GM21576 (cell line): ENCODE measurements at regions not wholly inside any gene's neighbourhood (a gene's known extent, or its start where the extent isn't known, plus 50 kb on each side); places are given as distances from the start of the nearest gene placed in this dataset.

Experiments
- ATAC-seq: cut with Tn5 transposase; IDR thresholded peaks from one replicate; pipeline ENCODE4 v1.9.1; 2021; ENCODE audit warnings: mild to moderate bottlenecking, moderate library complexity; ENCODE audit not compliant: unreplicated experiment

- no peak for ATAC-seq
Measured at GRCh38 chr18:65017372-65017760, 733.4 kb upstream of the CDH7 start.

DNA sequence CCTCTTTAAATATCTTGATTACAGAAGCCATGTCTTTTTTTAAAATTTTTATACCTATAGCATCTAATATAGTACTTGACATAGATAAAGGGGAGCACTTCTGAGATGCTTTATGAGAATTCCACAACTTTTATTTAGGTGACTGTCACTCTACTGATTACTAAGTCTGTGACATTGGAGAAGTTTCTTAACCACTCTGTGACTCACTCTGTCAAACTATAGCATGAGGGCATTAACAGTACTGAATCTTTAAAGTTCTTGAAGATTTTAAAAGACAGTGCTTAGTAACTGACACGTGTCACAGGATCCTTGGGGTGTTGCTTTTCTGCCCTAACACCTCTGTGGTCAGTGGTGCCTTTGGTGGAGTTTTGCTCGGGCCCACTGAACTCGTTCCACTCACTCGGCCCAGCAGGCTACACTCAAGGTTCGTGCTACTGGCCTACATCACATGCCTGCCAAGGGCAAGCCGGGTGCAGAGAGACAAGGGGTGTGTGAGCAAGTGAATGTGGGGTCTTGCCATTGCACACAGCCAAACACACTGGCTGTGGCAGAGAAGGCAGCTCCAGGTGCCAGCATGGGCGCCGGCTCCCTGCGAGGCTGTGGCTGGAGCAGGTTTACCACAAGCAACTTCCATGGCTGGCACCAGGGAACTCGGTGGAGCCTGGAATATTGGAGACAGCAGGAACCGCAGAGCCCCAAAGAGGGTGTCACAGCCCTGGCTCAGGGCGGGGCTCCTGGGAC, 734.0 kb upstream of the CDH7 start:
- no peak for ATAC-seq

- ATAC-seq, result no peak
Measured at GRCh38 chr18:64994370-64994769, 756.4 kb upstream of the CDH7 start.

DNA sequence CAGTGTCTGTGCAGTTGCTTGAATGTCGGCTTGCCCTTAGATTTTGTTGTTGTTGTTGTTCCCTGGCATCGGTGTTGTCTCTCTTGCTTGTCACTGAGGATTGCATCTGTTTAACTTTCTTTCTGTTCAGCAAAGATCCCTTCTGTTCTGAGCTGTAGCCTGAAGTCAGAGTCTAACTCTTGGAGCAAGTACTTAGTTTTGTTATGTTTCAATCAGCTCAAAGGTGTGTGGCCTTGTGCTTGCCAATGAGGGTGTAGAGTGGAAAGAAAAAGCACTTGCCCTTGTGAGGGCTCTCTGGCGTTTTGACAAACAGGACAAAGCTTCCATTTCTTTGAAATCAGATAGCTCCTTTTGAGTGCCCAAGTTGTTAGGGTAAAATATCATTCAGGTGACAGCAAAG, 757.1 kb upstream of the CDH7 start:
- ATAC-seq, result no peak

DNA sequence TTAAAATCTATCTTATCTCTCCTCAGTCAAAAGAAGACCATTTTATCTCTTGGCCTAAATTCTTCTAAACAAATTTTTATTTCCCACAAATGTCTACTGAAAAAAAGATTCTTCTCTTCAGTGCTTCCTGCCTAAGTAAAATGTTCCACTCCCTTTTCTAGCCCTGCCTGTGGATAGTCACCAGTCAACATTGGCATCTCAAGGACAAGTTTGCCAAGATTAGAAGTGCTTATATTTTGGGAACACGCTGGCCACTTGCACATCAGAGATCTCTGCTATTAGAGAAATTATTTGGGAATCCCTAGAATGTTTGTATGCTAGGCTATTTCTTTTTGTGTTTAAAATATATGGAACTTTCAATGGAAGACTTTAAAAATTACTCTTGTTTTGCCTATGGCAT, 758.2 kb upstream of the CDH7 start:
- no peak for ATAC-seq

DNA sequence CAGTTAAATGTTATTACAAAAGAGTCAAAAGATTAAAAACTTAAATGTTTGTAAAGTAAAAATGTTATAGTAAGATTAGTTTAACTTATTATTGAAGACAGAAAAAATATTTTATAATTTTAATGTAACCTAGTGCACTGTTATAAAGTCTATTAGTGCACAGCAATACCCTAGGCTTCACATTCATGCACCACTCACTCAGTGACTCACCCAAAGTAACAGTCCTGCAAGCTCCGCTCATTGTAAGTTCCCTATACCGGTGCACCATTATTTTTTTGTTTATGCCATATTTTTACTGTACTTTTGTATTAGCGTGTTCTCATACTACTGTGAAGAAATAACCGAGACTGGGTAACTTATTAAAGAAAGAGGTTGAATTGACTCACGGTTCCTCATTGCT, 759.7 kb upstream of the CDH7 start:
- ATAC-seq, result no peak

GRCh38 chr18:64986906-64987495, 763.8 kb upstream of the CDH7 start:
- ATAC-seq, result no peak

DNA sequence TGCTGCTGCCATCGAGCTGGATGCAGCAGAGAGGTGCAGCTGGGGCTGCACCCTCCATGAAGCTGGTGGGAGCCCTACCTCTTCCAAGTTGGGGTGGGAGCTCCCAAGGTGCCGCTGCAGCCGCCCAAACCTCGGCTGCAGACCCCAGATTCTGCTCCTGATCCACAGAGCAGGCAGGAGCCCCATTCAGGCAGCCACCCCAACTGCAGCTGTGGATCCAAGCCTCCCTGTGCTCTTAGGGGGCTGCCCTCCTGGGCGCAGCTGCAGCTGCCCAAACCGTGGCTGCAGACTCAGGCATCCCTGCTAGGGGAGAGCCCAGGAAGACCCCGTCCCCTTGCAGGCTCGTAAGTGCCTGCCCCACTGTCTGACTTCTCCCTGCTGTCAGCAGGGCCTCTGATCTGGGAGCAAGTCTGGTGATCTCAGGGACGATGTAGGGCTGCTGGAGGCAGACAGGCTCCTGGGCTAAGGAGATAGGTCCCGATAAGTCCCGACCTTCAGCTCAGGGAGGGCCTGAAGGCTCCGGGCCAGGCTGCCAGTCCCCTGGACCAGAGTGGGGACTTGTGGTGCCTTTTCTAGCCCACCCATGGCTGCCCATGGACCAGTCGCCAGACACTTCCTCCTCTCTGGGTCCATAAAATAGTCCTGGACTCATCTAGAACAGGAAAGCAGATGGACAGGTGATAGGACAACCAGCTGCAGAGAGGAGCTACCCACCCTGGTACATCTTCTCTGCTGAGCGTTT, 767.1 kb upstream of the CDH7 start:
- ATAC-seq, result no peak

DNA sequence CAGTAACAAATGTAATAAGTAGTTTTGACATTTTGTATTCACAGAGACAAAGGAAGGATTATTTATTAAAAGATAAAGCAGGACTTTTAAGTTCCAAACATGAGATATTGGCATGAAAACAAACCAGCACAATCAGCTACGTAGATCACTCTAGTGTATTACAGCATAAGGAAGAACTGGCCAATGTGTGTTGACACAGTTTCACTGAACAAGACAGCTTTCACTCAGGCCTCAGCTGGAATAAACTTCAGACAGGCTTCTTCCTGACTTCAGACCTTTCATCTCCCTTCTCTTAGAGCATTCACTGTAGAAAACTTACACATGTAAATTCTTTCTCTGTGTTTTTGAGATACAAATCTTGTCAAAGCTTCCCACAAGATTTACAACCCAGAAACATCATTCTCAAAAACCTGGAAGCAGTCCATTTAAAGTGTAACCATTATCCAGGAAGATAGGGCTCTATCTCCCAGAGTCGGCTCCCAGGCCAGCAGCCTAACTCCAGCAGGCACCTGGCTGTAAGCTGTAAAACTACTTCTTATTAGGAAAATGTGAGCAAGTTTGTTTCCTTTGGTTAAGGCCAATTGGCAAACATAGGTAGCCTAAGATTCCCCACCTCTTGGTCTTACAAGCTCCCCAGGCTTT, 768.3 kb upstream of the CDH7 start:
- no peak for ATAC-seq

DNA sequence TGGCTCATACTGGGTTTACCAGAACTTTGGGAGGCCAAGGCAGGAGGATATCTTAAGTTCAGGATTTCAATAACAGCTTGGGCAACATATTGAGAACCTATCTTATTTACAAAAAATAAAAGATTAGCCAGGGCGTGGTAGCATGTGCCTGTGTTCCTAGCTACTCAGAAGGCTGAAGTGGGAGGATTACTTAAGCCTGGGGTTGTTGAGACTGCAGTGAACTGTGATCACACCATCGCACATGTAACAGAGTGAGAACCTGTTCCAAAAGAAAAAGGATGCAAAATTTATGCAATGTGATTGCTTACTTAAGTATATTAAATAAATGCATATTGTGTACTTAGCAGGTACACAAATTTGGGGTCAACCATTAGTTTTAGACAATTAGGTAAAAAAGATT, 768.9 kb upstream of the CDH7 start:
- no peak for ATAC-seq

DNA sequence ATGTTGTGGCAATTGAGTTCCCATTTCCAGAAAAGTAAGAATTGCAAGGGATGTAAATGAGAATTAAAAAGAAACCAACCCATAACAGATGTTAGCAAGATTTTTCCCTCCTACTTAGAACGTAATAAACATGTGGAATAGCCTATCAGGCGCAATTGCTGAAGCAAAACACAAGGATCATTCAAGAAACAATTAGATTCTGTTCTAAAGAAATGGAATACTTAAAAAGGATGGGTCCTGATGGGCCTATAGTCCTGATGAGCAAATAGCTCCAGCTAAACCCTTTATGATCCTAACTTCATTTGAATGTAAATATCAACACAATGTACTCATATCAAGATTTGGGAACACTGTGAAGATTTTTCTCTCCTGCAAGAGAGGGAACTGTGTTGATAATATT, 771.0 kb upstream of the CDH7 start:
- no peak for ATAC-seq

- no peak for ATAC-seq
Measured at GRCh38 chr18:64974391-64975125, 776.3 kb upstream of the CDH7 start.

- ATAC-seq, result no peak
Measured at GRCh38 chr18:64972545-64972944, 778.3 kb upstream of the CDH7 start.

DNA sequence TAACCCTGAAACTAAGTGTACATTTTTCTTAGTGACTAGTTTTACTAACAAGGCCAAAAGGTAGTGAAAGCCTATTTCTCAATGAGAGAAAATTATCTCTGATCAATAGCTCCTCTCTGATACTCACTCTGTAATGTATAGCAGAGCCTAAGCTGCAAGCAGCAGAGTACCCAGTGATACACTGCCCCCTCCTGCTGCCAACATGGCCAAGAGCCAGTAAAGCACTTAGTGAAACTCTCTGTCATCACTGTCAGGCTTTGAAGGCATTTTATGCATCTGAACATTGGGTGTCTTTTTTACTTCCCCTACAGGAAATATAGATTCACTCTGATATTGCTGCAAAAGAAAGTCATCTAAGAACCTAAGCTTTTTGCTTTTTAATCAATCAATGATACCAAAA, 784.1 kb upstream of the CDH7 start:
- no peak for ATAC-seq

DNA sequence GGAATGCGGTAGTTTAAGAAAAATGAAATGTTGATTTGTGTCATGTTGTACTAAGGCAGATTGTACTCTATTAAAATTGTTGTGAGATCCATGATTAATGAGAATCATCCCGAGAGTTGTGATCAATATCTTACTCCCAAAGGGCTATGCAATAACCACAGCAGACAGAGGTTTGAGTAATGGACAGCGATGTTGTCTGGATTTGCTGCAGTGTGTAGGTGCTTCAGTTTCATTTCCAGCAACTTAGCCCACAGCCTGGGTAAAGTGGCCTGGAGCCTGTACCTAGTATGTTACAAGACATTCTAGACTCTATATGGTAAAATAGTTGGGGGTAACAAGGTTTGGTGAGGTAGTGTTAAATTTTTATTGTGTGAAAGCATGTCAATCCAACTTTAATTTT, 794.3 kb upstream of the CDH7 start:
- ATAC-seq, result no peak

DNA sequence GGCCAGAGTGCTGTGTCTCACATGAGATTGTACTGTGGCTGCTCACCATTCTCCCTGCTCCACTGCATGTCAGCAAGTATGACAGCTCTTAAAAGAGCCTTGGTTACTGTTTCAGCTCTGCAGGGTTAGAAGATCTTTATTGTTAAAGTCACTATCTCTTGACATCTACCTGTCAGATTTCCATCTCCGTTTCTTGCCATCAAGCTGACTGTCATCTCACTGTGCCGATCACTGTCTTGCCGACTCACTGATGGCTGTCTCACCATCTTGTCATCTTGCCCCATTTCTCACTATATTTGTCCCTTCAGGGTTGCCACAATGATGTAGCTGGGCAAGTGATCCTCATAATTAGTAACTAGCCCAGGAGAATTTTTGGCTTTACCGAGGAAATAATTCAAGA, 800.9 kb upstream of the CDH7 start:
- no peak for ATAC-seq

GRCh38 chr18:64936671-64937070, 787.8 kb upstream of the LINC00305 start:
- ATAC-seq, result no peak

DNA sequence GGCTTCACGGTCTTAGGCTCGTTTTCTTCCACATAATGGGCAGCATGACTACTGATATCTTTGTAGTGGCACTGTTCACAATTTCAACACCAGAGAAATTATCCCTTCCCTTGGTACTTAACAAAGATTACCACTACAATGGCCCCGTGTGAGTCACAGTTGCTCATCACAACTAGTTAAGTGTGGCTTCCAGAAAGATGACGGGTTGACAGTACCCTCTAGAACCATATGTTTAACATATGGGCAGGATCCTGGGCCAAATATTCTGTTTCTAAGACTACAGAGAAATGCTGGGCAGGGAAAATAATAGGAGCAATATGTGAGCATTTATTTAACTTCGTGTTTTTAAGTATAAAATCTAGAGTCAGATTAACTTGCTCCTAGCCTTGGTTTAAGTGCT, 780.1 kb upstream of the LINC00305 start:
- no peak for ATAC-seq

DNA sequence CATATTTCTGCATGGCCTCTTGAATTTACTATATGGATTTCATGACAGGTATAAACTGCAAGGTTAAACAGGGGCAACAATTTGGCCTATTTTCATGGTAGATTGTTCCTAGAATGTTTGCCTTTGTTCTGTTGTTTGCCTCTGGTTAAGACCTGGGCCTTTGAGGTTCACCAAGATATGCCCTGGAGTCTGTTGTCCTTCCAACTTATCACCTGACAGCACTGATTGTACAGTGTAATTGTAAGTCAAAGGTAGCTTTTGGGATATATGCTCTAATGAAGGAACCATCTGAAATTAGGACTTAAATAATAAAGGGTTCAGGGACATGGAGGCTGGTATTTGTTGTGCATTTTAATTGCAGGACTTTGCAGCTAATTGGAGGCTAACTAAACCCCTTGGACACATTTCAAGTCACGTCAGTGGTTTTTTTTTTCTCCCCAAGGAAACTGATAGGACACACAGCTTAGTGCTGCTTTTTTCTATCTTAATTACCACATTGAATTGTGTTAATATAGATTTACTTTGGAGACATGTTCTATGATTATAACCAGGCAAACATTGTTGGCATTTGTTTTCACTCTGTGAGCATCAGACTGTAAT, 771.2 kb upstream of the LINC00305 start:
- ATAC-seq, result no peak

DNA sequence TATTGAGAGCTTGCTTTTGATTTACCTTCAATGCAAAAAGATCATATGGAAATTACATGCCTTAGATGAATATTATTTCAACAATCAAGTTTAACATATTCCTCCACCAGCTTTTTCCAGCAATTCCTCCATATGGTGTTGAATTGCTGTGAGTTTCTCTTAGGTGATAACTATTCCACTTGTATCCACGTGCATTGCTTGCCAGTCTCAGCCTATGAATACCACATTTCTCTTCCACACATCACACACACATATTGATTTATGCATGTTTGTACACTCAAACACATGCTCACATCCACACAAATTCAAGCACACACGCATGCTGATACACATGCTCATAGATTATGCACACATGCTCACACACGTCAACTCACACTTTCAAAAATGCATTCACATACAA, 770.0 kb upstream of the LINC00305 start:
- no peak for ATAC-seq

GRCh38 chr18:64893349-64893748, 744.5 kb upstream of the LINC00305 start:
- no peak for ATAC-seq
